Cerebellar cortex (tissue), 1 donor: ENCODE measurements at regions not wholly inside any gene's neighbourhood (a gene's known extent, or its start where the extent isn't known, plus 50 kb on each side); places are given as distances from the start of the nearest gene placed in this dataset.

Experiments used
- DNase-seq: peaks from one replicate; pipeline ENCODE4 v3.0.0-alpha.2; 2015; ENCODE audit warnings: low spot score

GRCh38 chr16:51592001-51592501, 441.0 kb upstream of the SALL1 start:
- DNase-seq: no peak

DNA sequence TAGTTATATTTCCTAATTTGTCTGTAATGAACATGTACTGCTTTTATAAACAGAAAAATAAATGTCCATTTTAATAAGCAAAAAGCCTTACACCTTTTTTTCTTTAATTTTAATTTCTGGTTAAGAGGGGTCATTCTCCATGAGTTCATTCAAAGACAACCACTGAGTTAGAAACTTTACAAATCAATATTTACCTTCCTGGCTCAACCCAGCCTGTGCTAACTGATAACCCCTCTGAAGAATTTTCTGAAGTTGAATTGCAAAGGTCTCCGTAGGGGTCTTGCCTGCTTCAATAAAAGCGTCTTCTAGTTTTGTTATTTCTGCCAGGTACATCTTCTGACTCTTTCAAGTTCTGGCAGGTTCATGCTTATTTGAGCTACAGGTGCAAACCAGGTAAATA, 440.4 kb upstream of the SALL1 start:
- no peak for DNase-seq

GRCh38 chr16:51579652-51580360, 428.7 kb upstream of the SALL1 start:
- DNase-seq: no peak

- DNase-seq: no peak
Measured at GRCh38 chr16:51577621-51578303, 426.7 kb upstream of the SALL1 start.

DNA sequence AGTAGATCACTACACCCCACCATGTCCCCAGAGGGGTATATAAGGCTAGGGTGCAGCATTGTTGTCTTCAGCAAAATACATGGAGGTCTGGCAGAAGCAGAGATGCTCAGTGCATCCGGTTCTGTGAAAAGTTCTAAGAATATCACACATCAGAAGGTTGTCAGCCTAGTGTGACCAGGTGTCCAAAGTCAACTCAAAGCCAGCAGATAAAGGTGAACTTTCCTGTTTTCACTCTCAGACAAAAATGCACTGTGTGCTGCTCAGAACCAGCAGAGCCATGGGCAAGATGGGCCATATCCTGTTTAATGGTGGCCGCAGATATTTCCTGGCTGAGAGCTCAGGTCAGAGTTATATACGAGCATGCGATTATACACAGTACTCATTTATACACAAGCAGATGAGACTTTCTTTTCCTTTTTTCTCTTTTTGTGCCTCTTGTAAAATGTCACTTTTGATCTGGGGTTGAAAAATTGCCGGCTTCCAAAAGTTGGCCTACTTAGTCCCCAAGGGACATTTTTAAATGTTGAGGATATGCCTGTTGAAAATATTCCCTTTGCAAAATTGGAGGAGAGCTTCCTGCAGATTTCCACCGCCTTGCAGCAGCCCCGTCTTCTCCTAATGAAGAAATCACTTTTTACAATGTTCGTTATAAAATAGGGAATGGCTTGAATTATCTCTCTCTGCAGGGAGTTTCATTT, 425.6 kb upstream of the SALL1 start:
- DNase-seq: no peak

GRCh38 chr16:51573191-51573590, 422.1 kb upstream of the SALL1 start:
- DNase-seq: no peak

DNA sequence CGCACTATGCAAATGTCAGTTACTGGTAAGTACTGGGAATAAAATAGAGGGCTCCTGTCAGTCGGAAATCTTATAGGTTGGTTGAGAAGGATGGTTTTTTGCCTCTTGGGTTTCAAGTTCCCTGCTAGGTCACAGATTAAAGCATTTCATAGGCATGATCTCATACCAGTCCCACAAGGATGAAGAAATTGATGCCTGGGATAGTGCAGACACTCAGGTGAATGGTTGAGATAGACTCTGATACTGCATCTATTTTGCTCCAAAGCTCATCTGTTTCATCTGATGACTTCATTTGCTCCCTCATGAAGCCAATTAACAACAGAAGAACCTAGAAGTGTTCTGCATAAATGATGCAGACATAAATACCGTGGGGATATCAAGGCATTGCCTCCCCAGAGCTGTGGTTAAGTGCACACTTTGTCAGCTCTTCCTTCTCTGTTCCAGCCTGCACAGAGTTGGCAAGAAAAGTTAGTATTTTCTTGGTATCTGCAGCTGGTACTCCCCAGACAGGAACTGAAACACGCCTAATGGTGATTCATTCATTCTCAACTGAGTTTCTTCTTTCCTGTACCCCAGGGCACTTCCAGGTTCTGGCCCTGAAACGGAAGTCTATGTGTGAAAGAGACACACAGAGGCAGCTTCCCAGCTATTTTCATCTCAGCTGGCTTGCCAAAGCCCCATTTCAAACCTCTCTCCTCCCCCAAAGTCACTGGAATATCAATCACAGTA, 418.3 kb upstream of the SALL1 start:
- no peak for DNase-seq

DNA sequence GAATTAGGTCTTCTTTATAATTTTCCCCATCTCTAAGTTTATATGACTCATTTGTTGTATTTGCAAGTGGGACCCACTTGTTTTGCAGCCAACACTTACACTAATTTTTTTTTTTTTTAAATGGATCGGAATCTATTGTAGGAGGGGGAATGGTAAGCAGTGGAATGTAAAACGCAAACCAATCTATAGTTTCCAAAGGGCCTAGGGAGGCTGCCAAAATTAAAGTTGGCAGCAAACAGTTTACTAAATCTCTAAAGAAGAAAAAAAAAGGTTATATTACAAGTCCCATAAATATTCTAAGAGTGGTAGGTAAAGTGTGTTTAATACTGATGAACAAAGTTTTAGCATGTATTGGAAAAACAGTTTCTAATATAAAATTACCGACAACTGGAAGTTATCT, 416.8 kb upstream of the SALL1 start:
- DNase-seq: no peak

GRCh38 chr16:51565184-51565583, 414.1 kb upstream of the SALL1 start:
- no peak for DNase-seq

GRCh38 chr16:51562891-51563290, 411.8 kb upstream of the SALL1 start:
- no peak for DNase-seq

DNA sequence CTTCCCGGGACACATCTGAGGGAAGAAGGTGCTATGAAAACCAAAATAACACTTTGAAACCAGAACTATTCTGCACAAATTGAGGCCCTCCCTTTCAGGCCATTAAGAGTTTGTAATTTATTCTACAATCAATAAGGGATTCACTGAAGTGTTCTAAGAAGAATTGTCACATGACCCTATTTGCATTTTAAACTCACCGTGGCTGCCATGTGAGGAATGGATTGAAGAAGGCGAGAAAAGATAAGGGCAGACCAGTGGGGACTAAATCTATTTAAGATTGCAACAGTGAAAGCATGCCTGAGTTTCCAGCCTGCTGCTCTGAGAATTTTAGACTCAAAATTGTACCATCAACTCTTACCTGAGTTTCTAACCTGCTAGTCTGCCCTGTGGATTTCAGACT, 408.8 kb upstream of the SALL1 start:
- DNase-seq: no peak

DNA sequence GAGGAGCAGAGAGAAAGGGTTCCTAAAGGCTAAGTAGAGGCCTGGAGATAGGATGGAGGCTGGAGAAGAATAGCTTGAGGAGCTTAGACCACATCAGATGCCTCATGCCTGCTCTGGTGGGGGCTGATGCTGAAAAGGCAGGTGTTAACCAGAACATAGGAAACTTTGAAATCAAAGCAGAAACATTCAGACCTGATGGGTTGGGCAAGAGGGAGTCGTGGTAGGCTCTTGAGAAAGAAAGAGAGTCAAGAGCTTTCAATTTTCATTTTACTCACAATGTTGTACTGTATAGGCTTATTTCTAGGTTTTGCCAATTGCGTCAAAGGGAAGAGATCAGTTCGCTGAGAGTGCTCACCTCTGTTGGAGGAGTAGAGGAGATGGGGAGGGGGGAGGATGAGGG, 406.6 kb upstream of the SALL1 start:
- no peak for DNase-seq

GRCh38 chr16:51556694-51557340, 405.7 kb upstream of the SALL1 start:
- no peak for DNase-seq

DNA sequence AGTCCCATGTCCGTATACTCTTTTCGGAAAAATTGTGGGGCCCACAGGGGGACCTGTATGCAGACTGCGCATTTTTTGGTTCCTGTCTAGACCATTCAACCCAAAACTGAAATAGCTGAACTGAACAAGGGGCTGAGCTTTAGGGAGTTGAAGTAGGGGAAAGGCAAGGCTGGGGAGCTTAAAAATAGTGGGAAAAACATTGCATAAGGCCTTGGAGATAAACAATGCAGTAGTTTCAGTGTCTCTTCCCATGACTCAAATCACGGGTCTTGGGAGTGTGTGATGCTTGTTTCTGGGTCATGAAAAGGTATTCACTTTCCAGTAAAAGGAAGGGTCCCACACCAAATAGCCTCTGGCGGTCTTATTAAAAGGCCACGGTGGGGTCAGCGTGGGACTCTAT, 402.8 kb upstream of the SALL1 start:
- DNase-seq: no peak

- no peak for DNase-seq
Measured at GRCh38 chr16:51553314-51553713, 402.2 kb upstream of the SALL1 start.

- no peak for DNase-seq
Measured at GRCh38 chr16:51550800-51551347, 399.8 kb upstream of the SALL1 start.

GRCh38 chr16:51549836-51550235, 398.8 kb upstream of the SALL1 start:
- DNase-seq: no peak

DNA sequence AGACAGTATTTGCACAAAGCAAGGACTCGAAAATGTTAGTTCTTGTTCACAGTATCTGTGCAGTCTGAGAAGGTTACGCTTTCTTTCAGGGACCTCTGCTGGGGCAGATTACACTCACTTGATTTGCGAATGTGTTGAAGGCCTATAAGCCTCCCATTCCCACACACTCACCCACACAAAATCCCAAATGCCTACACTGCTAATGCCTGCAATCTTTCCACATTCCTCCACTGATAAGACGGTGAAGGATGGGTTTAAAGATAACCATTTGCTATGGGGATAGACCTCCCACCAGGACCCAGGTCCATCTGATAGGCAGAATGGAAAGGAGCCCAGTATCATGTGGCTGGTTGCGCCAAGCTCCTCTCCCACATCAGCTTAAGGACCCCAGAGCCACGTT, 394.9 kb upstream of the SALL1 start:
- DNase-seq: no peak

DNA sequence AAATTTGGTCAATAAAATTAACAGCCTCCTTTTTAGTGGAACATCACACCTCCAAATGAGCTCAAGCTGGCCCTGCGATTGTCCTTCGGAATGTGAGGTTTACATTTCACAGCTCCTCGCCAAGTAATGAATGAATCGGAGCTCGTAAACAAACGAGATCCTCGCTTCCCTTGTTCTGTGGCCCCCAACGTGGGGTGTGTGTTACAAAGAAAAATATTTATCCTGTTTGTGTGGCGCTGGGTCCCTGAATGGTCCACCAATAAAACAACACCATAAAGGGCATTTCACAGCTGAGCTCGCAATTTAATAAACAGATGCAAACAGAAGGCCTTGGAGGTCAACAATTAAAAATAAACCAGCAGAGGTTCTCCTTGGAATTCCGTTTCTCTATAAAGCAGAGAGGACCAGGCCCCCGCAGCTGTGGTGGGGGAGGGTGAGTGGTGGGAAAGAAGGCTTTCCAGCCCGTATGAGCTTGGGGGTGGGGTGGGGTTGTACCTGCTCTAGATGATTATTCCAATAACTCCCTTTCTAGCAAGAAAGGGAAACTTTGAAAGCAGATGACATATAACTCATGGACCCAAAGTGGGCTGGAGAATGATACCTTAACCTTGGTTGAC, 393.9 kb upstream of the SALL1 start:
- no peak for DNase-seq

GRCh38 chr16:51543971-51544370, 392.9 kb upstream of the SALL1 start:
- DNase-seq: no peak
